ENCODE measurements at regions not wholly inside any gene's neighbourhood (a gene's known extent, or its start where the extent isn't known, plus 50 kb on each side); places are given as distances from the start of the nearest gene placed in this dataset.

DNA sequence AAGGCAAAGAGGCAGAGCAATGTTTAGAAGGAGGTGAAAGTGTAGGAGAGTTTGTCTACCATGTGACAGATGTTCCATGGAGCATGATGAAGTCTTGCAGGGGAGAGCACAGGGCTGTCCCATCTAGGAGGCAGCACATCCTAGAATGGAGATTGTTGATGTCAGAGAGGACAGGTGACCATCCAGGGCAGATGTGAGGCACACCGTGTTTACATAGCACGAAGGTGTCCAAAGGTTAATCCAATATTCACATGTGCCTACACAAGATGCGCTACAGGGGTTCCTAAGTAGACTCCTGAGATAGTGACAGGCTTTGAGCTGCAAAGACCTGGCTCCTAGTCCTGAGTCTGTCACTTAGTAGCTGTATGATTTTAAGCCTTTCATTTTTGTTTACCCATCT is 219.3 kb upstream of the SLCO3A1 start:
- no peak for ATAC-seq
- peaks cover 2% of the 10 kb centered on the region; the same call in 1 of the 3 replicates for H3K36me3 Mint-ChIP-seq (ENCODE audit: low read depth)
- H3K4me3 ChIP-seq: no peak overlapping the region
- H3K27me3 Mint-ChIP-seq (ENCODE audit: insufficient read depth, low read depth, poor library complexity): no peaks in the 10 kb centered on the region
- H3K36me3 ChIP-seq (ENCODE audit: insufficient read depth): no peaks in the 10 kb centered on the region; the same call in 1 of the 2 replicates
- peaks cover 7% of the 10 kb centered on the region; the same call in 2 of the 3 replicates for H3K4me1 Mint-ChIP-seq
- no peak overlapping the region for H3K4me3 Mint-ChIP-seq
- H3F3A ChIP-seq (replicated peaks; ENCODE audit: low read depth): no peaks in the 10 kb centered on the region
- TF ChIP-seq, protein P1, sequence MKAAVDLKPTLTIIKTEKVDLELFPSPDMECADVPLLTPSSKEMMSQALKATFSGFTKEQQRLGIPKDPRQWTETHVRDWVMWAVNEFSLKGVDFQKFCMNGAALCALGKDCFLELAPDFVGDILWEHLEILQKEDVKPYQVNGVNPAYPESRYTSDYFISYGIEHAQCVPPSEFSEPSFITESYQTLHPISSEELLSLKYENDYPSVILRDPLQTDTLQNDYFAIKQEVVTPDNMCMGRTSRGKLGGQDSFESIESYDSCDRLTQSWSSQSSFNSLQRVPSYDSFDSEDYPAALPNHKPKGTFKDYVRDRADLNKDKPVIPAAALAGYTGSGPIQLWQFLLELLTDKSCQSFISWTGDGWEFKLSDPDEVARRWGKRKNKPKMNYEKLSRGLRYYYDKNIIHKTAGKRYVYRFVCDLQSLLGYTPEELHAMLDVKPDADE (IDR thresholded peaks at IDR 0.05): no peak
- no peak for TF ChIP-seq EZH2 (IDR thresholded peaks at IDR 0.05; ENCODE audit: low read depth, unreplicated experiment)
- no peak for TF ChIP-seq NANOG (IDR thresholded peaks at IDR 0.05; ENCODE audit: borderline replicate concordance)
- no peak for TF ChIP-seq CREB1 (CRISPR knock-in tag; IDR thresholded peaks at IDR 0.05; ENCODE audit: low read depth)
- TF ChIP-seq, protein P2, sequence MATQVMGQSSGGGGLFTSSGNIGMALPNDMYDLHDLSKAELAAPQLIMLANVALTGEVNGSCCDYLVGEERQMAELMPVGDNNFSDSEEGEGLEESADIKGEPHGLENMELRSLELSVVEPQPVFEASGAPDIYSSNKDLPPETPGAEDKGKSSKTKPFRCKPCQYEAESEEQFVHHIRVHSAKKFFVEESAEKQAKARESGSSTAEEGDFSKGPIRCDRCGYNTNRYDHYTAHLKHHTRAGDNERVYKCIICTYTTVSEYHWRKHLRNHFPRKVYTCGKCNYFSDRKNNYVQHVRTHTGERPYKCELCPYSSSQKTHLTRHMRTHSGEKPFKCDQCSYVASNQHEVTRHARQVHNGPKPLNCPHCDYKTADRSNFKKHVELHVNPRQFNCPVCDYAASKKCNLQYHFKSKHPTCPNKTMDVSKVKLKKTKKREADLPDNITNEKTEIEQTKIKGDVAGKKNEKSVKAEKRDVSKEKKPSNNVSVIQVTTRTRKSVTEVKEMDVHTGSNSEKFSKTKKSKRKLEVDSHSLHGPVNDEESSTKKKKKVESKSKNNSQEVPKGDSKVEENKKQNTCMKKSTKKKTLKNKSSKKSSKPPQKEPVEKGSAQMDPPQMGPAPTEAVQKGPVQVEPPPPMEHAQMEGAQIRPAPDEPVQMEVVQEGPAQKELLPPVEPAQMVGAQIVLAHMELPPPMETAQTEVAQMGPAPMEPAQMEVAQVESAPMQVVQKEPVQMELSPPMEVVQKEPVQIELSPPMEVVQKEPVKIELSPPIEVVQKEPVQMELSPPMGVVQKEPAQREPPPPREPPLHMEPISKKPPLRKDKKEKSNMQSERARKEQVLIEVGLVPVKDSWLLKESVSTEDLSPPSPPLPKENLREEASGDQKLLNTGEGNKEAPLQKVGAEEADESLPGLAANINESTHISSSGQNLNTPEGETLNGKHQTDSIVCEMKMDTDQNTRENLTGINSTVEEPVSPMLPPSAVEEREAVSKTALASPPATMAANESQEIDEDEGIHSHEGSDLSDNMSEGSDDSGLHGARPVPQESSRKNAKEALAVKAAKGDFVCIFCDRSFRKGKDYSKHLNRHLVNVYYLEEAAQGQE (IDR thresholded peaks at IDR 0.05; ENCODE audit: unreplicated experiment): no peak
- no peak for TF ChIP-seq ZNF462 (CRISPR knock-in tag; IDR thresholded peaks at IDR 0.05)
- no peak for TF ChIP-seq CTCF (conservative IDR thresholded peaks at IDR 0.05; ENCODE audit: low read depth in 2 of 2)
- TF ChIP-seq JUNB (IDR thresholded peaks at IDR 0.05; ENCODE audit: unreplicated experiment): no peak
- no peak for DNase-seq (ENCODE audit: low spot score)
- no peak overlapping the region for H2AFZ ChIP-seq
- no peak overlapping the region for H3K27ac Mint-ChIP-seq
- no peak overlapping the region for H3K27ac ChIP-seq (ENCODE audit: low read depth)
- H3K4me2 ChIP-seq: no peak overlapping the region
- H3K27me3 ChIP-seq (ENCODE audit: insufficient read depth): no peaks in the 10 kb centered on the region
- peaks cover 6% of the 10 kb centered on the region; the same call in 1 of the 2 replicates for H3K9me2 ChIP-seq (ENCODE audit: insufficient read depth)
- H4K20me1 ChIP-seq (replicated peaks; ENCODE audit: insufficient read depth): no peaks in the 10 kb centered on the region
- no peaks in the 10 kb centered on the region for H3K4me1 ChIP-seq (ENCODE audit: insufficient read depth)
- no peaks in the 10 kb centered on the region for H3K79me2 ChIP-seq (replicated peaks; ENCODE audit: insufficient read depth)
- no peaks in the 10 kb centered on the region; the same call in 2 of the 3 replicates for H3K9me3 Mint-ChIP-seq
